ENCODE measurements at regions not wholly inside any gene's neighbourhood (a gene's known extent, or its start where the extent isn't known, plus 50 kb on each side); places are given as distances from the start of the nearest gene placed in this dataset.

DNA sequence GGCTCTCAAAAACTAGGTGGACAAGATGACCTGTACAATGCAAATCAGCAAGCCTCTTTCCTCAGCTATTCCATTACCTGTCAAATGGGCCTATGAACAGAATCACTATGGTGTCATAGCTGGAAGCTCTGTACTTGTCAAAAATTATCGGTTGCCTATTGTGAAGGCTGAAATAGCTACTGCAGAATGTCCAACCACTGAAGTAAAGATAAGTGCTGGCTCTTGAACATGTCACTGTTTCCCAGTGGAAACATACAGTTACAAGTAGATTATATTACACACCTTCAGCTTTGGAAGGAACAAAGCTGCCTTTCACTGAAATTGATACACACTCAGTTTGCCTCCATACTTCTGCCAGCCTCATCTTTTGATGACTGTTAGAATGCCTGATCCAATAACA, 55.5 kb upstream of the PCDH9 start (continued):
- TF ChIP-seq POU5F1 (IDR thresholded peaks at IDR 0.05; ENCODE audit: low read depth, low read length) (no peak), HDAC6 (IDR thresholded peaks at IDR 0.05; ENCODE audit: low read depth, low read length) (no peak), NANOG (IDR thresholded peaks at IDR 0.05; ENCODE audit: insufficient read depth, low read depth, low read length, poor library complexity, severe bottlenecking) (no peak), KDM4A (IDR thresholded peaks at IDR 0.05; ENCODE audit: low read depth, low read length, severe bottlenecking) (no peak)

All from H1 (cell line).